Smooth muscle cell (in vitro differentiated cells): ENCODE measurements at regions not wholly inside any gene's neighbourhood (a gene's known extent, or its start where the extent isn't known, plus 50 kb on each side); places are given as distances from the start of the nearest gene placed in this dataset.

Experiments used
- DNase-seq: peaks from one replicate; lab custom pipeline; 2025; ENCODE audit not compliant: unreplicated experiment; lab: John Stamatoyannopoulos, UW
- H2AFZ ChIP-seq: fragments of 200-600 bp; sonication (generic); 2 replicates; pipeline ENCODE4 v1.6.0; 2016; ENCODE audit warnings: antibody characterized with exemption, low read depth, mild to moderate bottlenecking
- H3F3A ChIP-seq: fragments of 200-600 bp; sonication (generic); 2 replicates; pipeline ENCODE4 v1.6.0; 2017; ENCODE audit warnings: antibody characterized with exemption, low read depth
- H3K27ac ChIP-seq: fragments of 200-600 bp; sonication (generic); 2 replicates; pipeline ENCODE4 v1.5.1; 2016; ENCODE audit warnings: low read depth, mild to moderate bottlenecking
- H3K27me3 ChIP-seq: fragments of 200-600 bp; sonication (generic); 2 replicates; pipeline ENCODE4 v1.6.1; 2016; ENCODE audit warnings: low read depth, mild to moderate bottlenecking
- H3K36me3 ChIP-seq: fragments of 200-600 bp; sonication (generic); 2 replicates; pipeline ENCODE4 v1.5.1; 2016; ENCODE audit warnings: low read depth
- H3K4me1 ChIP-seq: fragments of 200-600 bp; sonication (generic); 2 replicates; pipeline ENCODE4 v1.5.1; 2016; ENCODE audit warnings: low read depth
- H3K4me2 ChIP-seq: fragments of 200-600 bp; sonication (generic); 2 replicates; pipeline ENCODE4 v1.6.0; 2016; ENCODE audit warnings: mild to moderate bottlenecking
- H3K4me3 ChIP-seq: fragments of 200-600 bp; sonication (generic); 2 replicates; pipeline ENCODE4 v1.5.1; 2016; ENCODE audit warnings: mild to moderate bottlenecking
- H3K79me2 ChIP-seq: fragments of 200-600 bp; sonication (generic); 2 replicates; pipeline ENCODE4 v1.6.0; 2016; ENCODE audit warnings: low read depth, mild to moderate bottlenecking
- H3K9ac ChIP-seq: fragments of 200-600 bp; sonication (generic); 2 replicates; pipeline ENCODE4 v1.6.0; 2016; ENCODE audit warnings: low read depth
- H3K9me3 ChIP-seq: fragments of 200-600 bp; sonication (generic); replicated peaks from 2 replicates; pipeline ENCODE4 v1.5.1; 2016; ENCODE audit warnings: low read depth
- H4K20me1 ChIP-seq: fragments of 200-600 bp; sonication (generic); 2 replicates; pipeline ENCODE4 v1.6.0; 2016; ENCODE audit warnings: low read depth
- CTCF ChIP-seq: fragments of 200-600 bp; sonication (generic); IDR thresholded peaks from 2 replicates; pipeline ENCODE4 v1.5.1; 2017; ENCODE audit warnings: borderline replicate concordance, mild to moderate bottlenecking, antibody characterized with exemption; ENCODE audit not compliant: insufficient read depth, poor library complexity, severe bottlenecking
- WGBS: methylation state at CpG from one replicate; pipeline ENCODE4 v1.1.7; 2016; ENCODE audit warnings: low lambda C conversion rate; 5-methylcytosine and 5-hydroxymethylcytosine counted together

GRCh38 chr9:70478963-70479641 lies 64.6 kb upstream of the KLF9 start:
- Histone ChIP-seq H3K27me3 (no peaks in the 10 kb centered on the region), H3K4me3 (no peak overlapping the region), H3K27ac (no peak overlapping the region), H3K9me3 (no peaks in the 10 kb centered on the region), H3K79me2 (no peaks in the 10 kb centered on the region), H3F3A (peaks cover 5% of the 10 kb centered on the region), H3K4me1 (peaks cover 11% of the 10 kb centered on the region), H3K36me3 (no peaks in the 10 kb centered on the region), H3K9ac (no peak overlapping the region), H2AFZ (no peak overlapping the region), H3K4me2 (no peak overlapping the region), H4K20me1 (no peaks in the 10 kb centered on the region)
- DNase-seq = no peak
- 83% methylated on average over 3 of the region's 3 CpGs for WGBS
- TF ChIP-seq CTCF = no peak

- WGBS = 89% methylated on average over 2 of the region's 2 CpGs
- H3K27me3 ChIP-seq = no peaks in the 10 kb centered on the region
- no peak for DNase-seq
- H3K36me3 ChIP-seq = no peaks in the 10 kb centered on the region
- H3K9ac ChIP-seq = no peak overlapping the region
- H3K9me3 ChIP-seq = no peaks in the 10 kb centered on the region
- no peak for TF ChIP-seq CTCF
- peaks cover 5% of the 10 kb centered on the region for H3F3A ChIP-seq
- H4K20me1 ChIP-seq = no peaks in the 10 kb centered on the region
- H3K4me1 ChIP-seq = peaks cover 11% of the 10 kb centered on the region
- no peak overlapping the region for H3K4me3 ChIP-seq
- H2AFZ ChIP-seq = no peak overlapping the region
- H3K79me2 ChIP-seq = no peaks in the 10 kb centered on the region
- no peak overlapping the region for H3K27ac ChIP-seq
- H3K4me2 ChIP-seq = no peak overlapping the region
Observed at GRCh38 chr9:70477907-70478480, 63.5 kb upstream of the KLF9 start.

GRCh38 chr9:70477146-70477745 lies 62.8 kb upstream of the KLF9 start:
- H3K79me2 ChIP-seq = no peaks in the 10 kb centered on the region
- no peaks in the 10 kb centered on the region for H3K27me3 ChIP-seq
- H3K4me1 ChIP-seq = peaks cover 11% of the 10 kb centered on the region
- no peak overlapping the region for H3K4me2 ChIP-seq
- H3K9ac ChIP-seq = no peak overlapping the region
- no peak overlapping the region for H3K4me3 ChIP-seq
- TF ChIP-seq CTCF = no peak
- WGBS = 89% methylated on average over 5 of the region's 5 CpGs
- H4K20me1 ChIP-seq = no peaks in the 10 kb centered on the region
- H3K27ac ChIP-seq = no peak overlapping the region
- no peaks in the 10 kb centered on the region for H3K9me3 ChIP-seq
- H3F3A ChIP-seq = peaks cover 5% of the 10 kb centered on the region
- DNase-seq = no peak
- no peaks in the 10 kb centered on the region for H3K36me3 ChIP-seq
- H2AFZ ChIP-seq = no peak overlapping the region

- peaks cover 9% of the 10 kb centered on the region for H3K4me1 ChIP-seq
- no peak overlapping the region for H3K9ac ChIP-seq
- H2AFZ ChIP-seq = no peak overlapping the region
- no peak for DNase-seq
- H3K9me3 ChIP-seq = no peaks in the 10 kb centered on the region
- H4K20me1 ChIP-seq = no peaks in the 10 kb centered on the region
- H3K36me3 ChIP-seq = no peaks in the 10 kb centered on the region
- no peak overlapping the region for H3K27ac ChIP-seq
- H3K27me3 ChIP-seq = no peaks in the 10 kb centered on the region
- H3K79me2 ChIP-seq = no peaks in the 10 kb centered on the region
- H3K4me2 ChIP-seq = no peak overlapping the region
- TF ChIP-seq CTCF = no peak
- WGBS = 83% methylated on average over 2 of the region's 2 CpGs
- no peak overlapping the region for H3K4me3 ChIP-seq
- H3F3A ChIP-seq = peaks cover 3% of the 10 kb centered on the region
Observed at GRCh38 chr9:70475211-70475610, 60.8 kb upstream of the KLF9 start.
